GM23248 (cell line): ENCODE measurements at regions not wholly inside any gene's neighbourhood (a gene's known extent, or its start where the extent isn't known, plus 50 kb on each side); places are given as distances from the start of the nearest gene placed in this dataset.
A peak's percentile ranks its signal among the peaks of the same experiment; 100 is the strongest.

Experiments used
- DNase-seq: peaks from one replicate; pipeline ENCODE4 v3.0.0-alpha.2; 2015
- H2AFZ ChIP-seq: fragments of 200-600 bp; sonication (generic); 2 replicates; pipeline ENCODE4 v1.6.1; 2016; ENCODE audit warnings: antibody characterized with exemption
- H3F3A ChIP-seq: fragments of 200-600 bp; sonication (generic); 2 replicates; pipeline ENCODE4 v1.6.1; 2016; ENCODE audit warnings: mild to moderate bottlenecking, antibody characterized with exemption, mixed run types; ENCODE audit not compliant: insufficient read depth
- H3K27ac ChIP-seq: fragments of 200-600 bp; sonication (generic); 2 replicates; pipeline ENCODE4 v1.5.1; 2016; ENCODE audit warnings: mild to moderate bottlenecking
- H3K27me3 ChIP-seq: fragments of 200-600 bp; sonication (generic); replicated peaks from 2 replicates; pipeline ENCODE4 v1.6.1; 2016; ENCODE audit warnings: mild to moderate bottlenecking; ENCODE audit not compliant: insufficient read depth
- H3K36me3 ChIP-seq: fragments of 200-600 bp; sonication (generic); 2 replicates; pipeline ENCODE4 v1.6.1; 2016; ENCODE audit warnings: low read depth, mild to moderate bottlenecking
- H3K4me1 ChIP-seq: fragments of 200-600 bp; sonication (generic); 2 replicates; pipeline ENCODE4 v1.6.1; 2016; ENCODE audit warnings: mild to moderate bottlenecking; ENCODE audit not compliant: insufficient read depth
- H3K4me2 ChIP-seq: fragments of 200-600 bp; sonication (generic); one replicate; pipeline ENCODE4 v1.6.1; 2016; ENCODE audit warnings: mild to moderate bottlenecking; ENCODE audit not compliant: unreplicated experiment
- H3K4me3 ChIP-seq: fragments of 200-600 bp; sonication (generic); 2 replicates; pipeline ENCODE4 v1.5.1; 2016; ENCODE audit warnings: mild to moderate bottlenecking
- H3K79me2 ChIP-seq: fragments of 200-600 bp; sonication (generic); 2 replicates; pipeline ENCODE4 v1.6.1; 2016; ENCODE audit warnings: mild to moderate bottlenecking; ENCODE audit not compliant: insufficient read depth
- H3K9ac ChIP-seq: fragments of 200-600 bp; sonication (generic); 2 replicates; pipeline ENCODE4 v1.6.1; 2016; ENCODE audit warnings: mild to moderate bottlenecking
- H3K9me2 ChIP-seq: fragments of 200-600 bp; sonication (generic); 2 replicates; pipeline ENCODE4 v1.6.1; 2016; ENCODE audit warnings: mixed run types, mild to moderate bottlenecking, moderate library complexity; ENCODE audit not compliant: insufficient read depth
- H3K9me3 ChIP-seq: fragments of 200-600 bp; sonication (generic); one replicate; pipeline ENCODE4 v1.6.1; 2017; ENCODE audit warnings: low read depth
- H4K20me1 ChIP-seq: fragments of 200-600 bp; sonication (generic); 2 replicates; pipeline ENCODE4 v1.6.0; 2016; ENCODE audit not compliant: insufficient read depth
- EZH2 ChIP-seq: fragments of 200-600 bp; sonication (generic); IDR thresholded peaks from 2 replicates; pipeline ENCODE4 v1.6.1; 2018; ENCODE audit warnings: antibody characterized with exemption, mild to moderate bottlenecking; ENCODE audit not compliant: insufficient read depth, poor library complexity, severe bottlenecking
- EZH2phosphoT487 ChIP-seq: fragments of 200-600 bp; sonication (generic); IDR thresholded peaks from 2 replicates; pipeline ENCODE4 v1.6.1; 2018; ENCODE audit warnings: antibody characterized with exemption, moderate library complexity, mild to moderate bottlenecking, low read depth; ENCODE audit not compliant: insufficient read depth
- WGBS, 2 experiments: methylation state at CpG; one replicate each; pipeline ENCODE4 v1.1.6; 2015 to 2017; ENCODE audit warnings: low lambda C conversion rate in 2 of 2, low coverage in 1 of 2; ENCODE audit errors: missing lambda C conversion rate in 2 of 2; 5-methylcytosine and 5-hydroxymethylcytosine counted together
- in situ Hi-C: fragments of 300-500 bp; cut with MboI; formaldehyde crosslinking; loops from 2 replicates; pipeline ENCODE4 v1.15.0; 2020

- Histone ChIP-seq H3K79me2 (no peaks in the 10 kb centered on the region), H3F3A (no peaks in the 10 kb centered on the region), H3K36me3 (no peaks in the 10 kb centered on the region), H3K4me3 (no peak overlapping the region), H3K9me2 (no peaks in the 10 kb centered on the region), H3K9me3 (no peaks in the 10 kb centered on the region), H2AFZ (no peak overlapping the region), H3K4me2 (no peak overlapping the region), H3K27me3 (no peaks in the 10 kb centered on the region), H4K20me1 (no peaks in the 10 kb centered on the region), H3K27ac (no peak overlapping the region), H3K9ac (no peak overlapping the region), H3K4me1 (0 out of 2 replicates have a peak, but pooled peaks cover 3% of the 10 kb centered on the region)
- no peak for TF ChIP-seq EZH2
- in situ Hi-C loops: no loop called here
- WGBS, 2 experiments: 62 to 80% methylated on average over 1 of the region's 1 CpG
- peak; percentile 10 for DNase-seq
Observed at GRCh38 chr4:142944565-142944964, 98.5 kb upstream of the INPP4B start.

- H3K27me3 ChIP-seq: no peaks in the 10 kb centered on the region
- H3K4me2 ChIP-seq: no peak overlapping the region
- no peaks in the 10 kb centered on the region for H3K9me2 ChIP-seq
- no peaks in the 10 kb centered on the region for H4K20me1 ChIP-seq
- TF ChIP-seq EZH2 (no peak), EZH2phosphoT487 (no peak)
- H3K79me2 ChIP-seq: no peaks in the 10 kb centered on the region
- in situ Hi-C loops: no loop called here
- no peak overlapping the region for H2AFZ ChIP-seq
- H3K4me1 ChIP-seq: no peaks in the 10 kb centered on the region
- no peak overlapping the region for H3K27ac ChIP-seq
- 28% methylated on average over 5 of the region's 5 CpGs for WGBS, 2 experiments
- H3F3A ChIP-seq: no peaks in the 10 kb centered on the region
- no peaks in the 10 kb centered on the region for H3K36me3 ChIP-seq
- no peak overlapping the region for H3K4me3 ChIP-seq
- no peak for DNase-seq
- no peaks in the 10 kb centered on the region for H3K9me3 ChIP-seq
- no peak overlapping the region for H3K9ac ChIP-seq
Observed at GRCh38 chr4:142952821-142953580, 106.9 kb upstream of the INPP4B start.

DNA sequence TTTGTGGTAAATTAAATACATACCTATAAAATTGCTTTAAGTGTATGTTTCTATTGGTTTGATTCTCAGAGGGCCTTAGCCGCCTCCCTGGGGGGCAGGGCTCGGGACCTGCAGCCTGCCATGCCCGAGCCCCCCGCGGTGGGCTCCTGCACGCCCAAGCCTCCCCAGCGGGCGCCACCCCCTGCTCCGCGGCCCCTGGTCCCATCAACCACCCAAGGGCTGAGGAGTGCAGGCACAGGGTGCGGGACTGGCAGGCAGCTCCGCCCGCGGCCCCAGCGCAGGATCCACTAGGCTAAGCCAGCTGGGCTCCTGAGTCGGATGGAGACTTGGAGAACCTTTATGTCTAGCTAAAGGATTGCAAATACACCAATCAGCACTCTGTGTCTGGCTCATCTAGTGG, 108.3 kb upstream of the INPP4B start:
- Histone ChIP-seq H3K4me1 (no peaks in the 10 kb centered on the region), H3K9me2 (no peaks in the 10 kb centered on the region), H4K20me1 (no peaks in the 10 kb centered on the region), H3K27me3 (peaks cover 5% of the 10 kb centered on the region; the same call in 1 of the 2 replicates), H3K27ac (no peak overlapping the region), H3K9me3 (no peaks in the 10 kb centered on the region), H2AFZ (no peak overlapping the region), H3K4me3 (no peak overlapping the region), H3K79me2 (no peaks in the 10 kb centered on the region), H3K36me3 (no peaks in the 10 kb centered on the region), H3F3A (no peaks in the 10 kb centered on the region), H3K4me2 (no peak overlapping the region), H3K9ac (no peak overlapping the region)
- 83 to 85% methylated on average over 13 to 16 of the region's 16 CpGs for WGBS, 2 experiments
- in situ Hi-C loops: no loop called here
- TF ChIP-seq EZH2phosphoT487: no peak
- no peak for TF ChIP-seq EZH2
- DNase-seq: no peak

DNA sequence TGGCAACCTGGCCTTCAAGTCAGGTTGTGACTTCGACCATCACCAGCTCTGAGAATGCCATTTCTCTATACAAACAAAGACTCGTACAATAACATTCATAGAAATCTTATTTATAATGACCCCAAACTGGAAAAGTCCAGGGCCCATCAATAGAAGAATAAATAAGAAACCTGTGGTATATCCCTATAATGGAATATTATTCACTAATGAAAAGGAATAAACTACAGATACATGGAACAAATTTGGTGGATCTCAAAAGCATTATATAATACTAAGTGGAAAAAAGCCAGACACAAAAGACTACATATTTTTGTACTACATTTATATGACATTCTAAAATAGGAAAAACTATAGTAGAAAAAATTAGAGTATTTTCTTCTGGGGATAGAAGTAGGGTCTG, 109.4 kb upstream of the INPP4B start:
- no peaks in the 10 kb centered on the region for H3F3A ChIP-seq
- peaks cover 6% of the 10 kb centered on the region; the same call in 1 of the 2 replicates for H3K27me3 ChIP-seq
- H3K9me2 ChIP-seq: no peaks in the 10 kb centered on the region
- no peaks in the 10 kb centered on the region for H3K9me3 ChIP-seq
- no peak for DNase-seq
- no peaks in the 10 kb centered on the region for H3K4me1 ChIP-seq
- H4K20me1 ChIP-seq: no peaks in the 10 kb centered on the region
- TF ChIP-seq EZH2phosphoT487: no peak
- TF ChIP-seq EZH2: no peak
- no peak overlapping the region for H3K4me2 ChIP-seq
- no peaks in the 10 kb centered on the region for H3K36me3 ChIP-seq
- H3K27ac ChIP-seq: no peak overlapping the region
- H3K79me2 ChIP-seq: no peaks in the 10 kb centered on the region
- in situ Hi-C loops: no loop called here
- H2AFZ ChIP-seq: no peak overlapping the region
- no peak overlapping the region for H3K9ac ChIP-seq
- H3K4me3 ChIP-seq: no peak overlapping the region
- WGBS, 2 experiments: 33 to 39% methylated on average over 2 of the region's 2 CpGs

DNA sequence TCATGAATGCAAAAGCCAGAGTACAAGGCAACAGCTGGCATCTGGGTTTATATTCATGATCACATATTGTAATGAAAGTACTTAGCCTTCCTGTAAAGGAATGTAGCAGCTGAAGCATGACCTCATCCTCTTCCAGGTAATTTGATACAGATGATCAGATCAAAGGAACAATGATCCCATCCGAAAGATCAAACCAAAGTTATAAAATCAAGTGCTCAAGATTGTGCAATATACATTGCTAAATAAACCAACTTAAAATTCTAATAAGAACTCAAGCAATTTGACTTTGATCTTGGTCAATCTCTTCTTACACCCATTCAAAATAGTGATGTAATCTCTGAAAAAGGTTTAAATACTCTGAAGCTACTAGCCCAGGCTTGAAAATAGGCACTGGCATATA, 113.1 kb upstream of the INPP4B start:
- in situ Hi-C loops: no loop called here
- Histone ChIP-seq H3K79me2 (no peaks in the 10 kb centered on the region), H3K9me3 (no peaks in the 10 kb centered on the region), H3K9me2 (no peaks in the 10 kb centered on the region), H2AFZ (no peak overlapping the region), H3K36me3 (no peaks in the 10 kb centered on the region), H3F3A (no peaks in the 10 kb centered on the region), H3K27ac (no peak overlapping the region), H3K9ac (no peak overlapping the region), H3K4me3 (no peak overlapping the region), H3K27me3 (peaks cover 18% of the 10 kb centered on the region), H3K4me1 (no peaks in the 10 kb centered on the region), H4K20me1 (no peaks in the 10 kb centered on the region; the same call in 1 of the 2 replicates), H3K4me2 (no peak overlapping the region)
- no peak for DNase-seq
- WGBS, 2 experiments: 52 to 60% methylated on average over 1 of the region's 1 CpG
- TF ChIP-seq EZH2phosphoT487 (no peak), EZH2 (no peak)
